ENCODE measurements at regions not wholly inside any gene's neighbourhood (a gene's known extent, or its start where the extent isn't known, plus 50 kb on each side); places are given as distances from the start of the nearest gene placed in this dataset.

GRCh38 chr2:82487354-82487753 lies 1971.7 kb downstream of the SUCLG1 start:
- H3K4me3 ChIP-seq (ENCODE audit: low read depth, low read length) = no peak overlapping the region
- TF ChIP-seq CTCF (IDR thresholded peaks at IDR 0.05; ENCODE audit: insufficient read depth, low read length) = no peak
- DNase-seq (ENCODE audit: low read depth) = no peak

DNA sequence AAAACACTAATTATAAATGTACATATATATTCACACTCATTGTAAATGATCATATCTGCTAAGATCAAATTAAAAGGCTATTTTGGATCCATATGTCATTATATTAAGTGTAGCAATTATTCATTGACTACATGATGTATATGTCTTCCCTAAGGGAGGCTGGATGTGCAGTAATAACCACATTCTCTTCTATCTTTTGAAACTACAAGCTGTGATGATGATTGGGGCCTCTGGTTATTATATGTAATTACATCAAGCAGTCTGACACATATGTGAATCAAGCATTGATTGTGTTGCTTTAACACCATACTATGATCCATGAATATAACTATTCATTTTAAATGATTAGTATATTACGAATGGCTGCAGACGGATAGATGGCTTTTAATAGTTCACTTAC lies 1973.4 kb downstream of the SUCLG1 start:
- no peak overlapping the region for H3K4me3 ChIP-seq (ENCODE audit: low read depth, low read length)
- no peak for TF ChIP-seq CTCF (IDR thresholded peaks at IDR 0.05; ENCODE audit: insufficient read depth, low read length)
- DNase-seq (ENCODE audit: low read depth) = no peak

DNA sequence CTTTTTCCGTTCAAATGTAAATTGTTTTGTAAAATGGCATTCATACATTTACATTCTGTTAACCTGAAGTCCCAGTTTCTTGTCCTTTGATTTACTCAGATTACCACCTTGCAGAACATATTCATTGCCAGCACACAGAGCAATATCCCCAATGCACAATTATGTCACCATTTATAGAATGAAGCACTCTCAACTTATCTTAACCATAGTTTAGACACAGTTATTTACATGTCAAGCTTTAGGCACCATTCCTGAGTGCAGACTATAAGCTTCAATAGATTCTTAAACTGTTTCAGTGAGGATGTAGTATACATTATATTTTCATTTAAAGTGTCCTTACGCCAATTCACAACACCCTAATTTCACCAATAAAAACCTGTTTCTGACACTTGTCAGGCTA lies 1977.9 kb downstream of the SUCLG1 start:
- DNase-seq (ENCODE audit: low read depth) = no peak
- TF ChIP-seq CTCF (IDR thresholded peaks at IDR 0.05; ENCODE audit: insufficient read depth, low read length) = no peak
- H3K4me3 ChIP-seq (ENCODE audit: low read depth, low read length) = no peak overlapping the region

DNA sequence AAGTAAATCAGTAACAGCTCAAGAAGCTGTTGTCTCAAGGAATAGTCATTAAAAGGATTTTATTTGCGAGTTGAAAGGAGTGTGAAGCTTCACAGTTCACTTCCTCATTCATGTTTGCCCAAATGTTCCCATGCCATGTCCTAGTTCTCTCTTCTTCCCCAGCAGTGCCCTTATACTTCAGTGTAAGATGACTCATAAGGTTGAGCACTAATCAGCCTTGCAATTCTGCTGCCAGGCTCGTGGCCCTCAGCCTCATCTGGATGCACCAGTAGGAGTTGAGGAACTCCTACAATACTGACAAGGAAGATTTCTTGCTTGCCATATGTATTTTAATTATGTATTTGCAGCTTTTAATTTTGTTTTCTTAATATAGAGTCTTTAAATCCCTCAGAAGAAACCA lies 1980.4 kb downstream of the SUCLG1 start:
- DNase-seq (ENCODE audit: low read depth) = no peak
- TF ChIP-seq CTCF (IDR thresholded peaks at IDR 0.05; ENCODE audit: insufficient read depth, low read length) = no peak
- no peak overlapping the region for H3K4me3 ChIP-seq (ENCODE audit: low read depth, low read length)

DNA sequence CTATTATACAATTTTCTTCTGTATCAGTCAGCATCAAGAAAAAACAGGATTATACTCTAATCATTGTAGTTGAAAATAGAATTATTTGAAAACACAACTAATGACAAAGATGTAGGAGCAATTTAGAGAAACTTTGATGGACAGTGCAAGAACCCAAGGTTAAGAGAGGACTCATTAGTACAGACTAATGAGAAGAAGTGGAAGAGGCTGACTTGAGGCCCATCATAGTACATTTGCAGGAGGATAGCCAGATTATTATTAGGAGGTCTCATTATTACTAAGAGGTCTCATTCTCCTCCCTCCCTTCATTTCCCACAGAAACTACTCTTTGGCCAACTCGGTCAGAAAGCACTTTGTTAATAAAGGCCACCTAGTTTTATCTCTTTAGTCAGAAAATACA lies 1983.0 kb downstream of the SUCLG1 start:
- H3K4me3 ChIP-seq (ENCODE audit: low read depth, low read length) = no peak overlapping the region
- DNase-seq (ENCODE audit: low read depth) = no peak
- TF ChIP-seq CTCF (IDR thresholded peaks at IDR 0.05; ENCODE audit: insufficient read depth, low read length) = no peak

DNA sequence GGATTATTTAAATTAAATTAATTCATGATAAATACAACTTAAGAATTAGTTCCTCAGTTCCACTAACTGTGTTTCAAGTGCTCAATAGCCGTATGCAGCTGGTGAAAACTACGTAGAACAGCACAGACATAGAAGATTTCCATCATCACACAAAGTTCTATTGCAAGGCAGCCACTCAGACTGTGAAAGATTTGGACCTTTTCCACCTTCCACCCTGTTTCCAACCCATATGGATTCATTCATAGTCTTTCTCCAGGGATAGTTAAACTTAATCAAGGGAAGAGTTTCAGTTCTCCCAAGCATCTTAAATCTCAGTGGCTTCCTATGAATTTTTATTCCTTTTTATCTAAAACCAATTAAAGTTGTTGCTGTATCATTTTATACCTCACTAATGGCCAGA lies 2030.8 kb downstream of the SUCLG1 start:
- H3K4me3 ChIP-seq (ENCODE audit: low read depth, low read length) = no peak overlapping the region
- no peak for DNase-seq (ENCODE audit: low read depth)
- TF ChIP-seq CTCF (IDR thresholded peaks at IDR 0.05; ENCODE audit: insufficient read depth, low read length) = no peak

DNA sequence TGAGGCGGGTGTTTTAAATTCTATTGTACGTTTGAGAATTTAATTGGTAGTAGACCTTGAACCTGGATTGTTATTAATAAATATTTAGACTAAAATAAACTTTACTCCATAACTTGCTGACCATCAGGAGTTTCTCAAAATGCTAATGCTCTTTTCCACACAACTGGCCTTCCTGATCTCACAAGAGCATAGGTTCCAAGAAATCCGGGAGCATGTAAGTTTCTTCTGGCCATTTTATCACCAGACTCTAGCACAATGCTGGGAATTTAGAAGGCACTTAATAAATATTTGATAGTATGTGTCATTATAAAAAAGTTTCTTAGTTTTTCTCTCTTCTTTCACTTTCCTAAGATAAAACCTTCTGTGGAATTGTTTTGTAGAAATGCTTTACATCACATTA lies 2047.1 kb downstream of the SUCLG1 start:
- no peak for DNase-seq (ENCODE audit: low read depth)
- no peak for TF ChIP-seq CTCF (IDR thresholded peaks at IDR 0.05; ENCODE audit: insufficient read depth, low read length)
- H3K4me3 ChIP-seq (ENCODE audit: low read depth, low read length) = no peak overlapping the region

All from fibroblast of the aortic adventitia (primary cell).